ENCODE measurements at regions not wholly inside any gene's neighbourhood (a gene's known extent, or its start where the extent isn't known, plus 50 kb on each side); places are given as distances from the start of the nearest gene placed in this dataset.

DNA sequence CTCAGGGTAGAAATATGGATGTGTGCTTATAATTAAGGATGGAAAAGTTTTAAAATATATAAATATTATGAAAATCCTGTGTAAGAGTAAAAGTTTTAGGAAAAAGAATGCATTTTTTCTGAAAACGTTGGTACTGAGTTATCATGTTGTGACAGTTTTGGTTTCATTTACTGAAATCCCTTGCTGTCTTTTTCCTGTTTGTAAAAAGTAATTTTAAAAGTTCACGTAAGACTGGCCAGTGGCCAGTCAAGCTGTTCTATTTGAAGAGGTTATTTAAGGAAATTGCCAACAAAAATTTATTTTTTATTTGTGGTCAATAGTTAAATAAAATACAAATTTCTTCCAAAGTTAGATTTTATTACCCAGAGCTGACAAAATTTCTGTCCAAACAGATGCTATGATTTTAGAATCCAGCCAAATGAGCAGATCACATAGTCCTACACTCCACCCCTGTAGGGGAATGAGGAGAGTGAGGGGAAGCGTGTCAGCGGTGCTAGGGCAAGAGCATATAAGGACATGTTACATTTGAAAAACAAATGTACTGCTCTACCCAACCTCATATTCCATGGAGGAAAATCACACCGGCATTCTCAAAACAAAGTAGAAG is 297.8 kb upstream of the TFPI start:
- TF ChIP-seq POLR2A (IDR thresholded peaks at IDR 0.05; ENCODE audit: low read depth, low read length) (no peak), SMC3 (IDR thresholded peaks at IDR 0.05; ENCODE audit: low read depth, low read length) (no peak), CEBPB (IDR thresholded peaks at IDR 0.05; ENCODE audit: low read depth, low read length) (no peak), CTCF (conservative IDR thresholded peaks at IDR 0.05; ENCODE audit: low read depth, low read length) (no peak), MAZ (IDR thresholded peaks at IDR 0.05; ENCODE audit: borderline replicate concordance, low read depth, low read length) (no peak), RCOR1 (IDR thresholded peaks at IDR 0.05; ENCODE audit: insufficient replicate concordance, low read length) (no peak)
